ENCODE measurements at regions not wholly inside any gene's neighbourhood (a gene's known extent, or its start where the extent isn't known, plus 50 kb on each side); places are given as distances from the start of the nearest gene placed in this dataset.

GRCh38 chr1:230565141-230565540 lies 77.1 kb upstream of the COG2 start:
- TF ChIP-seq CTCF (IDR thresholded peaks at IDR 0.05; ENCODE audit: low read depth, low read length), result no peak
- TF ChIP-seq EZH2phosphoT487 (IDR thresholded peaks at IDR 0.05; ENCODE audit: low read depth), result no peak

All from OCI-LY3 (cell line).